Fibroblast of lung (primary cell): ENCODE measurements at regions not wholly inside any gene's neighbourhood (a gene's known extent, or its start where the extent isn't known, plus 50 kb on each side); places are given as distances from the start of the nearest gene placed in this dataset.
A peak's percentile ranks its signal among the peaks of the same experiment; 100 is the strongest.

Source experiments
- DNase-seq, 2 donors: peaks; one replicate each; pipeline versions ENCODE4 v3.0.0 to v3.0.0-alpha.2; 2010; ENCODE audit warnings: low read depth in 2 of 2
- H2AFZ ChIP-seq: 2 replicates; pipeline ENCODE4 v1.5.1; 2012; ENCODE audit warnings: low read length, control low read depth, inconsistent platforms
- H3K27ac ChIP-seq: 2 replicates; pipeline ENCODE4 v1.5.1; 2011; ENCODE audit warnings: low read length, control low read depth; ENCODE audit not compliant: insufficient read depth
- H3K27me3 ChIP-seq: 2 replicates; pipeline ENCODE4 v1.5.1; 2011; ENCODE audit warnings: mild to moderate bottlenecking, low read length; ENCODE audit not compliant: control insufficient read depth, insufficient read depth
- H3K36me3 ChIP-seq: 2 replicates; pipeline ENCODE4 v1.5.1; 2011; ENCODE audit warnings: low read length; ENCODE audit not compliant: control insufficient read depth, insufficient read depth
- H3K4me1 ChIP-seq: 2 replicates; pipeline ENCODE4 v1.5.1; 2011; ENCODE audit warnings: low read length; ENCODE audit not compliant: control insufficient read depth, insufficient read depth; ENCODE audit errors: extremely low read depth
- H3K4me2 ChIP-seq: 2 replicates; pipeline ENCODE4 v1.5.1; 2011; ENCODE audit warnings: low read length, control low read depth; ENCODE audit not compliant: insufficient read depth; ENCODE audit errors: extremely low read depth
- H3K4me3 ChIP-seq, 4 experiments: fragments of 200-600 bp in 1 of 4; sonication (generic) in 1 of 4; replicated peaks in 1 of 4; 2 replicates each; pipeline ENCODE4 v1.5.1; 2011 to 2016; ENCODE audit warnings: low read length in 4 of 4, low read depth in 3 of 4, mild to moderate bottlenecking in 3 of 4, control low read depth in 2 of 4, inconsistent platforms in 1 of 4, mixed read lengths in 1 of 4; ENCODE audit not compliant: insufficient read depth in 1 of 4; ENCODE audit errors: control extremely low read depth in 1 of 4
- H3K79me2 ChIP-seq: 2 replicates; pipeline ENCODE4 v1.5.1; 2012; ENCODE audit warnings: mild to moderate bottlenecking, low read length, inconsistent platforms; ENCODE audit not compliant: control insufficient read depth, insufficient read depth
- H3K9ac ChIP-seq: 2 replicates; pipeline ENCODE4 v1.5.1; 2011; ENCODE audit warnings: mild to moderate bottlenecking, low read length, control low read depth; ENCODE audit not compliant: insufficient read depth
- H3K9me3 ChIP-seq: 2 replicates; pipeline ENCODE4 v1.5.1; 2012; ENCODE audit warnings: low read depth, low read length; ENCODE audit not compliant: control insufficient read depth, insufficient read depth
- H4K20me1 ChIP-seq: 2 replicates; pipeline ENCODE4 v1.5.1; 2011; ENCODE audit warnings: low read length; ENCODE audit not compliant: control insufficient read depth, insufficient read depth; ENCODE audit errors: extremely low read depth
- EZH2 ChIP-seq: IDR thresholded peaks from 2 replicates; pipeline ENCODE4 v1.5.1; 2012; ENCODE audit warnings: low read length, control low read depth, mild to moderate bottlenecking; ENCODE audit errors: missing control alignments
- TF ChIP-seq, protein P1 (sequence below), 2 donors: IDR thresholded peaks in 1 of 2; conservative IDR thresholded peaks in 1 of 2; 1 replicate in 1 of 2; 2 replicates in 1 of 2; pipeline ENCODE4 v1.5.1; 2011 to 2012; ENCODE audit warnings: low read length in 2 of 2, control low read depth in 1 of 2, inconsistent platforms in 1 of 2, low read depth in 1 of 2, mild to moderate bottlenecking in 1 of 2

GRCh38 chr20:53815509-53815908 lies 221.9 kb upstream of the ZNF217 start:
- H3K27ac ChIP-seq: no peak overlapping the region
- no peaks in the 10 kb centered on the region for H3K27me3 ChIP-seq
- H3K79me2 ChIP-seq: no peaks in the 10 kb centered on the region
- TF ChIP-seq, protein P1, sequence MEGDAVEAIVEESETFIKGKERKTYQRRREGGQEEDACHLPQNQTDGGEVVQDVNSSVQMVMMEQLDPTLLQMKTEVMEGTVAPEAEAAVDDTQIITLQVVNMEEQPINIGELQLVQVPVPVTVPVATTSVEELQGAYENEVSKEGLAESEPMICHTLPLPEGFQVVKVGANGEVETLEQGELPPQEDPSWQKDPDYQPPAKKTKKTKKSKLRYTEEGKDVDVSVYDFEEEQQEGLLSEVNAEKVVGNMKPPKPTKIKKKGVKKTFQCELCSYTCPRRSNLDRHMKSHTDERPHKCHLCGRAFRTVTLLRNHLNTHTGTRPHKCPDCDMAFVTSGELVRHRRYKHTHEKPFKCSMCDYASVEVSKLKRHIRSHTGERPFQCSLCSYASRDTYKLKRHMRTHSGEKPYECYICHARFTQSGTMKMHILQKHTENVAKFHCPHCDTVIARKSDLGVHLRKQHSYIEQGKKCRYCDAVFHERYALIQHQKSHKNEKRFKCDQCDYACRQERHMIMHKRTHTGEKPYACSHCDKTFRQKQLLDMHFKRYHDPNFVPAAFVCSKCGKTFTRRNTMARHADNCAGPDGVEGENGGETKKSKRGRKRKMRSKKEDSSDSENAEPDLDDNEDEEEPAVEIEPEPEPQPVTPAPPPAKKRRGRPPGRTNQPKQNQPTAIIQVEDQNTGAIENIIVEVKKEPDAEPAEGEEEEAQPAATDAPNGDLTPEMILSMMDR (conservative IDR thresholded peaks at IDR 0.05 in 1 of 2, IDR thresholded peaks at IDR 0.05 in 1 of 2; ENCODE audit: low read depth in 1 of 2, low read length in 2 of 2): no peak
- no peak for TF ChIP-seq EZH2
- H3K36me3 ChIP-seq: no peaks in the 10 kb centered on the region
- H2AFZ ChIP-seq: no peak overlapping the region
- H4K20me1 ChIP-seq: no peaks in the 10 kb centered on the region
- no peak for DNase-seq
- no peak overlapping the region for H3K4me2 ChIP-seq
- H3K9me3 ChIP-seq: no peaks in the 10 kb centered on the region
- H3K4me1 ChIP-seq: no peaks in the 10 kb centered on the region
- H3K9ac ChIP-seq: no peak overlapping the region
- no peak overlapping the region for H3K4me3 ChIP-seq

DNA sequence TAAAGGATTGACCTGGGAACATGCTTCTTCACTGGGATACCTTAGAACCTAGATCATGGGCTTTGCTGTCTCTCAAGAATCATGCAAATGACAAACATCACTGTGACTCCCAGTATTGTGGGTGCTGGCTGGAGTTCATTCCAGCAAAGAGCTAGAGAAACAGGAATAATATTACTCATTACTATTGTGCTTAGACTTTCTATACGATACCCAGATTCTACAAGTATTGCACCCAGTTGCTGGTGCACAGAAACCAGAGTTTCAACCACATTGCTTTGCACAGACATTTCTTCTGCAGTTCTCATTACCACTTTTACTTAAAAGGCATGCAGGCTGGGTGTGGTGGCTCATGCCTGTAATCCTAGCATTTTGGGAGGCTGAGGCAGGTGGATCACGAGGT lies 220.4 kb upstream of the ZNF217 start:
- no peaks in the 10 kb centered on the region for H3K4me1 ChIP-seq
- no peak overlapping the region for H3K4me2 ChIP-seq
- no peaks in the 10 kb centered on the region for H3K27me3 ChIP-seq
- TF ChIP-seq, protein P1 (conservative IDR thresholded peaks at IDR 0.05 in 1 of 2, IDR thresholded peaks at IDR 0.05 in 1 of 2; ENCODE audit: low read depth in 1 of 2, low read length in 2 of 2): no peak
- TF ChIP-seq EZH2: no peak
- no peak overlapping the region for H2AFZ ChIP-seq
- no peak for DNase-seq
- H3K36me3 ChIP-seq: no peaks in the 10 kb centered on the region
- H3K27ac ChIP-seq: no peak overlapping the region
- H4K20me1 ChIP-seq: no peaks in the 10 kb centered on the region
- H3K79me2 ChIP-seq: no peaks in the 10 kb centered on the region
- no peaks in the 10 kb centered on the region for H3K9me3 ChIP-seq
- H3K9ac ChIP-seq: no peak overlapping the region
- no peak overlapping the region for H3K4me3 ChIP-seq

DNA sequence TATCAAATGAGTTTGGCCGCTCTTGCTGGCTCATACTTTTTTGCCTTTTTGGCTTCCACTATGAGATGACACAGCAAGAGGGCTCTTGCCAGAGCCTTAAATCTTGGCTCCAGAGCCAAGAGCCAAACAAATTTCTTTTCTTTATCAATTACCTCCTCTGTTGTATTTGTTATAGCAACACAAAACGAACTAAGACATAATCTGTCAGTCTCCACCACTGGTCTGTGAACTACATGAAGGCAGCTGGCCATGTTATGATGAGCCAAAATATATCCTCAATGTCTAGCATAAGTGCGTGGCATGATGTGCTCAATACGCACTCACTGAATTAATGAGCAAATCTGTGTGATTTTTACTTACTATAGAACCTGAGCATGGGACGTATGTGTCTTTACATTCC lies 220.0 kb upstream of the ZNF217 start:
- Histone ChIP-seq H3K4me1 (no peaks in the 10 kb centered on the region), H3K4me2 (no peak overlapping the region), H2AFZ (no peak overlapping the region), H3K9ac (no peak overlapping the region), H3K36me3 (no peaks in the 10 kb centered on the region), H3K27ac (no peak overlapping the region), H3K79me2 (no peaks in the 10 kb centered on the region), H3K27me3 (no peaks in the 10 kb centered on the region), H3K9me3 (no peaks in the 10 kb centered on the region), H4K20me1 (no peaks in the 10 kb centered on the region), H3K4me3 (no peak overlapping the region)
- peak in 1 of 2 donors; percentile 7 for DNase-seq
- TF ChIP-seq EZH2: no peak
- TF ChIP-seq, protein P1 (conservative IDR thresholded peaks at IDR 0.05 in 1 of 2, IDR thresholded peaks at IDR 0.05 in 1 of 2; ENCODE audit: low read depth in 1 of 2, low read length in 2 of 2): no peak
